Thyroid gland (tissue), 4 donors: ENCODE measurements at regions not wholly inside any gene's neighbourhood (a gene's known extent, or its start where the extent isn't known, plus 50 kb on each side); places are given as distances from the start of the nearest gene placed in this dataset.

Source experiments
- DNase-seq, 2 donors: peaks; one replicate each; pipeline ENCODE4 v3.0.0-alpha.2; 2019
- H3K27ac ChIP-seq, 3 donors: fragments of 200-600 bp; sonication (generic); 1 replicate in 2 of 3; 2 replicates in 1 of 3; pipeline ENCODE4 v1.5.1; 2016 to 2019; ENCODE audit warnings: mild to moderate bottlenecking in 1 of 3, moderate library complexity in 1 of 3
- H3K27me3 ChIP-seq: fragments of 200-600 bp; sonication (generic); one replicate; pipeline ENCODE4 v1.5.1; 2019
- H3K36me3 ChIP-seq, 2 donors: fragments of 200-600 bp; sonication (generic); one replicate each; pipeline ENCODE4 v1.5.1; 2016 to 2019
- H3K4me1 ChIP-seq, 2 donors: fragments of 200-600 bp; sonication (generic); one replicate each; pipeline ENCODE4 v1.5.1; 2017 to 2019
- H3K4me3 ChIP-seq, 3 donors: fragments of 200-600 bp; sonication (generic); replicated peaks in 1 of 3; 1 replicate in 2 of 3; 2 replicates in 1 of 3; pipeline ENCODE4 v1.5.1; 2016; ENCODE audit warnings: mild to moderate bottlenecking in 1 of 3
- H3K9me3 ChIP-seq: fragments of 200-600 bp; sonication (generic); one replicate; pipeline ENCODE4 v1.5.1; 2017
- CTCF ChIP-seq, 6 experiments: fragments of 200-600 bp in 3 of 6; fragments of 450-650 bp in 3 of 6; sonication (generic) in 3 of 6; IDR thresholded peaks; one replicate each; pipeline ENCODE4 v1.5.1; 2016 to 2019; ENCODE audit warnings: antibody characterized with exemption in 6 of 6, mild to moderate bottlenecking in 2 of 6, inconsistent platforms in 1 of 6, moderate library complexity in 1 of 6
- POLR2A ChIP-seq, 2 donors: fragments of 450-650 bp; IDR thresholded peaks; one replicate each; pipeline ENCODE4 v1.6.1; 2017; ENCODE audit warnings: antibody characterized with exemption in 2 of 2, mild to moderate bottlenecking in 2 of 2, moderate library complexity in 1 of 2
- WGBS, 2 donors: methylation state at CpG; one replicate each; pipeline ENCODE4 v1.1.5; 2017; 5-methylcytosine and 5-hydroxymethylcytosine counted together
- intact Hi-C: fragments of 100-400 bp; cut with DNase I; formaldehyde crosslinking; loops from one replicate; pipeline ENCODE4 v1.15.1; 2023

GRCh38 chr11:82653752-82654151, 79.9 kb downstream of the FAM181B start:
- Histone ChIP-seq H3K27me3 (no peaks in the 10 kb centered on the region), H3K27ac (no peak overlapping the region), H3K36me3 (no peaks in the 10 kb centered on the region), H3K4me1 (no peaks in the 10 kb centered on the region), H3K4me3 (no peak overlapping the region), H3K9me3 (no peaks in the 10 kb centered on the region)
- TF ChIP-seq CTCF (IDR thresholded peaks at IDR 0.05) (no peak), POLR2A (IDR thresholded peaks at IDR 0.05) (no peak)
- intact Hi-C loops: no loop called here
- no peak for DNase-seq
- 75% methylated on average over 2 to 4 of the region's 4 CpGs for WGBS, 2 donors

- intact Hi-C loops: no loop called here
- no peak for DNase-seq
- no peak overlapping the region for H3K27ac ChIP-seq
- no peaks in the 10 kb centered on the region for H3K4me1 ChIP-seq
- no peak overlapping the region for H3K4me3 ChIP-seq
- no peaks in the 10 kb centered on the region for H3K36me3 ChIP-seq
- no peaks in the 10 kb centered on the region for H3K9me3 ChIP-seq
- WGBS, 2 donors: 22 to 23% methylated on average over 3 of the region's 3 CpGs
- TF ChIP-seq CTCF (IDR thresholded peaks at IDR 0.05) (no peak), POLR2A (IDR thresholded peaks at IDR 0.05) (no peak)
- no peaks in the 10 kb centered on the region for H3K27me3 ChIP-seq
These were observed 94.4 kb downstream of the FAM181B start for GRCh38 chr11:82639251-82639650.

GRCh38 chr11:82636615-82637014, 97.0 kb downstream of the FAM181B start:
- H3K27ac ChIP-seq: no peak overlapping the region
- intact Hi-C loops: no loop called here
- TF ChIP-seq CTCF (IDR thresholded peaks at IDR 0.05) (no peak), POLR2A (IDR thresholded peaks at IDR 0.05) (no peak)
- H3K4me1 ChIP-seq: no peaks in the 10 kb centered on the region
- no peak for DNase-seq
- WGBS, 2 donors: 62 to 67% methylated on average over 1 of the region's 1 CpG
- H3K27me3 ChIP-seq: no peaks in the 10 kb centered on the region
- H3K4me3 ChIP-seq: no peak overlapping the region
- no peaks in the 10 kb centered on the region for H3K36me3 ChIP-seq
- H3K9me3 ChIP-seq: no peaks in the 10 kb centered on the region

GRCh38 chr11:82634091-82634490, 99.6 kb downstream of the FAM181B start:
- no peaks in the 10 kb centered on the region for H3K27me3 ChIP-seq
- H3K4me3 ChIP-seq: no peak overlapping the region
- no peak for DNase-seq
- no peaks in the 10 kb centered on the region for H3K36me3 ChIP-seq
- TF ChIP-seq CTCF (IDR thresholded peaks at IDR 0.05): no peak
- no peak for TF ChIP-seq POLR2A (IDR thresholded peaks at IDR 0.05)
- intact Hi-C loops: no loop called here
- WGBS, 2 donors: 96 to 98% methylated on average over 2 of the region's 2 CpGs
- no peak overlapping the region for H3K27ac ChIP-seq
- no peaks in the 10 kb centered on the region for H3K9me3 ChIP-seq
- H3K4me1 ChIP-seq: no peaks in the 10 kb centered on the region

- no peaks in the 10 kb centered on the region for H3K36me3 ChIP-seq
- H3K4me1 ChIP-seq: no peaks in the 10 kb centered on the region
- no peak overlapping the region for H3K27ac ChIP-seq
- 72 to 74% methylated on average over 4 of the region's 4 CpGs for WGBS, 2 donors
- intact Hi-C loops: no loop called here
- TF ChIP-seq POLR2A (IDR thresholded peaks at IDR 0.05) (no peak), CTCF (IDR thresholded peaks at IDR 0.05) (no peak)
- no peak for DNase-seq
- H3K27me3 ChIP-seq: no peaks in the 10 kb centered on the region
- H3K9me3 ChIP-seq: no peaks in the 10 kb centered on the region
- no peak overlapping the region for H3K4me3 ChIP-seq
These were observed 101.7 kb downstream of the FAM181B start for GRCh38 chr11:82631722-82632630.
